Mesodermal cell (in vitro differentiated cells): ENCODE measurements at regions not wholly inside any gene's neighbourhood (a gene's known extent, or its start where the extent isn't known, plus 50 kb on each side); places are given as distances from the start of the nearest gene placed in this dataset.
"Not testable (repeated sequence)": the region's sequence is repeated elsewhere in the genome, so short reads cannot be mapped to it uniquely, and the experiment has no call there.

Source experiments
- H3K27ac ChIP-seq: 2 replicates; pipeline ENCODE4 v1.7.0; 2013; ENCODE audit warnings: mild to moderate bottlenecking, low read depth, low read length, moderate library complexity; ENCODE audit not compliant: severe bottlenecking
- H3K36me3 ChIP-seq: 2 replicates; pipeline ENCODE4 v1.7.1; 2013; ENCODE audit warnings: mild to moderate bottlenecking, low read length, moderate library complexity; ENCODE audit not compliant: control insufficient read depth, insufficient read depth
- H3K4me1 ChIP-seq: one replicate; pipeline ENCODE4 v1.7.1; 2013; ENCODE audit warnings: mild to moderate bottlenecking, low read length; ENCODE audit not compliant: insufficient read depth, control insufficient read depth, poor library complexity, severe bottlenecking
- H3K4me3 ChIP-seq: 2 replicates; pipeline ENCODE4 v1.7.0; 2013; ENCODE audit warnings: low read length, control low read depth, mild to moderate bottlenecking; ENCODE audit not compliant: insufficient read depth, poor library complexity, severe bottlenecking; ENCODE audit errors: extremely low read depth
- H3K9me3 ChIP-seq: 2 replicates; pipeline ENCODE4 v1.7.1; 2013; ENCODE audit warnings: mild to moderate bottlenecking, low read length, moderate library complexity; ENCODE audit not compliant: control insufficient read depth
- WGBS, 2 experiments: methylation state at CpG; one replicate each; pipeline ENCODE4 v1.1.5; 2013; ENCODE audit warnings: missing lambda C conversion rate in 2 of 2; ENCODE audit not compliant: insufficient coverage in 2 of 2; 5-methylcytosine and 5-hydroxymethylcytosine counted together

DNA sequence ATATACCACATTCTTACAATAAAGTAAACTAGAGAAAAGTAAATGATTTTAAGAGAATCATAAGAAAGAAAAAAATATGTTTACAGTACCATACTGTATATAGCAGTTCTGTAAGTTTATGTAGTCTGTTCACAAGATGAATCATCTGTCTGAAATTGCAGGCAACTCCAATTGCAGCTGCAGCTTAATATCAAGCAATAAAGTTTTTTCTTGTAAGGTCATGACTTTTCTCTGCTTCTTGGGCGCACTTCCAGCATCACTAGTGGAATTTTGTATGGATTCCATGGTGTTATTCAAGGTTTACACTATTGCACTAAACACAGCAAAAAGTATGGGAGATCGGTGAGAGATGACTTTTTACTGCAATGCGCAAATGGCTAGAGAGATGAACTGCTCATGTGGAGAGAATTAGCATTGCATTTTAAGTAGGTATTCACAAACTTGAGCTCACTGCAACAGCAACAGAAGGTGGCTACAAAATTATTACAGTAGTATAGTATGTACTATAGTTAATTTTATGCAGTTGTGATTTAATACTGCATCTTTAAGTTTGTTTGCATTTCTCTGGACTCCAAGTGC lies 445.4 kb upstream of the OR4E1 start:
- H3K9me3 ChIP-seq, result no peaks in the 10 kb centered on the region
- no peak overlapping the region for H3K27ac ChIP-seq
- H3K4me3 ChIP-seq, result no peak overlapping the region
- no peaks in the 10 kb centered on the region for H3K36me3 ChIP-seq
- WGBS, 2 experiments, result 92 to 100% methylated on average over 2 of the region's 3 CpGs
- H3K4me1 ChIP-seq, result no peaks in the 10 kb centered on the region

DNA sequence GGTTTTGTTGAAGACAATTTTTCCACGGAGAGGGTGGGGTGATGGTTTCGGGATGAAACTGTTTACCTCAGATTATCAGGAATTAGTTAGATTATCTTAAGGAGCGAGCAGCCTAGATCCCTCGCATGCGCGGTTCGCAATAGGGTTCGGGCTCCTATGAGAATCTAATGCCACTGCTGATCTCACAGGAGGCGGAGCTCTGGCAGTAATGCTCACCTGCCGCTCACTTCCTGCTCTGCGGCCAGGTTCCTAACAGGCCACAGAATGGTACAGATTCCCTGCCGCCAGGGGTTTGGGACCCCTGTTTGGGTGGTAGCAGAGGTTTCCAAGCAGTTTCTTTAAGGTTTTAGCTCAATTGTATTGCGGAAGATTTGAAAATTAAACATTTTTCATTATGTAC lies 439.8 kb upstream of the OR4E1 start:
- H3K4me1 ChIP-seq, result no peaks in the 10 kb centered on the region
- H3K27ac ChIP-seq, result no peak overlapping the region
- 88 to 96% methylated on average over 12 of the region's 13 CpGs for WGBS, 2 experiments
- H3K9me3 ChIP-seq, result no peaks in the 10 kb centered on the region
- no peaks in the 10 kb centered on the region for H3K36me3 ChIP-seq
- H3K4me3 ChIP-seq, result no peak overlapping the region

DNA sequence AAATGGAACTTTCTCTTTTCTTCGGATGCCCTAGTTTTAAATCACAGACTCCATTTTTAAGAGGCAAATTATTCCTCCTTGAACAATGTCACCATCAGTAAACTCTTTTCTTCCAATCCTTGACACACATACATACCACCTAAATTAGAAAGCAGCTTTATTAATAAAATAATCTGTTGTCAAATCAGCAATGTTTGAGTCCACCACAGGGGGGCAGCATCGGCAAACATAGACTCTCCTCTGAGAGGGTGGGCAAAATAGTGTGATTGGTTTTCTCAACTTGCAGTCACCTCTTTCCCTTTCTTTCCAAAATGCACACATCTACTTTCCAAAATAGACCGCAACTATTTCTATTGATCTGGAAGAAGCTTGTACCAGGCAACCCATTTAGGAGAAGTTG lies 438.4 kb upstream of the OR4E1 start:
- WGBS, 2 experiments, result 90% methylated on average over 1 of the region's 3 CpGs; no CpG with 5 or more reads in 1 of the 2 experiments
- Histone ChIP-seq H3K4me3 (no peak overlapping the region), H3K36me3 (no peaks in the 10 kb centered on the region), H3K27ac (no peak overlapping the region), H3K4me1 (no peaks in the 10 kb centered on the region), H3K9me3 (no peaks in the 10 kb centered on the region)

DNA sequence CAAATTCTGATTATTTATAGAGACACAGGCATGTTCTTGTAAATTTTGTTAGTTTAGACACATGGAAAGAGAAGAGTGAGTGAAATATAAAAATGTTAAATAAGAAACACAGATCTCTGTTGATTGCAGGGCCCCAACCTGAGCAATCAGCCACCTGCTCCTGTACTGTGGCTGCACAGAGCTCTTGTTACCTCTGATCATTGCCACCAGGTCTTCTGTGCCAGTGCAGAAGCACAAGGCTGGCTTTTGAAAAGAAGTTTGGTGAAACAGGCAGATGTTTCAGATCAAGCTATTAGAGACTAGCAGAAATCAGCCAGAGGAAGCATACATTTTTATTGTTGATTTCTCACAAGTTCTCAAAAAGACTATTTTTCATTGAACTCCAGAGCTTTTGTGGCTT lies 434.1 kb upstream of the OR4E1 start:
- Histone ChIP-seq H3K4me3 (no peak overlapping the region), H3K9me3 (no peaks in the 10 kb centered on the region), H3K36me3 (no peaks in the 10 kb centered on the region), H3K4me1 (no peaks in the 10 kb centered on the region), H3K27ac (no peak overlapping the region)

DNA sequence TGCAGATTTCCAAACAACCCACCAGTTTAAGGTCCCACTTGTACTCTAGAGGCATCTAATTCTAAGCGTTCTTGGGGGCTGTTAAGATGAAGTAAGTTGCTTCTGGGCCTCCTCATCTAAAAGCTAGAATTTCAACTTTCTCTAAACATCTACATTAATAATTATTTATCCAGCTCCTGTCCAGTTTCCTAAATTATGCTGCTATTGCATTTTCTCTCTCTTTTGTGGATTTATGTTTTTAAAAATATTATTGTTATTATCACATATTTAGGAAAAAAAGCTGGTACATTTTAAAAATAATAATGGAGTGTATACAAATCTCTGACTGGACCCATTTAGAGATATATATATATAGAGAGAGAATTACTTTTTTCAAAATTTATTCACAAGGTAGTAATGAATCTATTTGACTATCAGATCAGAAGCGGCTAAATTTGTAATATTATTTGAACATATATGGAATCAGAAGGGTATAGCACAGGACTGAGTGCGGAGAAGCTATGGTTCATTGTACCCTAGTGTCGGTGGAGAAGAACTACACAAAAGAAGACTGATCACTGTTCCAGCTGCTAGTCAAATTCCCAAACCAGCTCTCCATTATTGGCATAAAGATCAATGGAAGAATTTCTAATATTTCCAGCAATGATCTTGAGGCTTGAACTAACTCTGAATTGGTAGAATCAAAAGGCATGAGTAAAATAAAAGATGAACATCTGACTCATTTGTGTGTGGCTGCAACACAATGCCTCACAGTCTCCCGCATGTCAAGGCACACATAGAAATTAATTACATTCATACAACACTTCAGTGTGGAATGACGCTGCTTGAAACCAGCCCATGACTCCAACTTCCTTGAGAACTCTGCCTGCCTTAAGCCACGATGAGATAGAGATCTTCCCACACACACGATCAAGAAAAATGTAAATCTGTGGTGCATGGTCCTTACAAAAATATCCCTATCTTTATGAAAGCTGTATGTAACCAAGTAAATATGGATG lies 433.4 kb upstream of the OR4E1 start:
- WGBS, 2 experiments, result 69 to 92% methylated on average over 2 of the region's 8 CpGs
- H3K36me3 ChIP-seq, result no peaks in the 10 kb centered on the region
- no peaks in the 10 kb centered on the region for H3K4me1 ChIP-seq
- no peak overlapping the region for H3K4me3 ChIP-seq
- no peak overlapping the region for H3K27ac ChIP-seq
- H3K9me3 ChIP-seq, result no peaks in the 10 kb centered on the region

DNA sequence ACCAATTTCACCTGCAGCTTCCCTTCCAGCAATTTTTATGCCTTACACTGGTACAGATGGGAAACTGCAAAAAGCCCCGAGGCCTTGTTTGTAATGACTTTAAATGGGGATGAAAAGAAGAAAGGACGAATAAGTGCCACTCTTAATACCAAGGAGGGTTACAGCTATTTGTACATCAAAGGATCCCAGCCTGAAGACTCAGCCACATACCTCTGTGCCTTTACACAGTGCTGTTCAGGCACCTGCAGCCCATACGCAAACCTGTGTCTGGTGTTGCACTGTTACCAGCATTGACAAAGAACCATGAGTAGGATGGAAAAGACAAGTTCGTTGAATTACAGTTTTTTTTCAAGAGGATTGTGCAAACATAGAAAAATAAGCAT lies 432.0 kb upstream of the OR4E1 start:
- Histone ChIP-seq H3K9me3 (no peaks in the 10 kb centered on the region), H3K4me3 (no peak overlapping the region), H3K27ac (no peak overlapping the region), H3K36me3 (no peaks in the 10 kb centered on the region), H3K4me1 (no peaks in the 10 kb centered on the region)
- WGBS, 2 experiments, result 100% methylated on average over 1 of the region's 4 CpGs; no CpG with 5 or more reads in 1 of the 2 experiments

DNA sequence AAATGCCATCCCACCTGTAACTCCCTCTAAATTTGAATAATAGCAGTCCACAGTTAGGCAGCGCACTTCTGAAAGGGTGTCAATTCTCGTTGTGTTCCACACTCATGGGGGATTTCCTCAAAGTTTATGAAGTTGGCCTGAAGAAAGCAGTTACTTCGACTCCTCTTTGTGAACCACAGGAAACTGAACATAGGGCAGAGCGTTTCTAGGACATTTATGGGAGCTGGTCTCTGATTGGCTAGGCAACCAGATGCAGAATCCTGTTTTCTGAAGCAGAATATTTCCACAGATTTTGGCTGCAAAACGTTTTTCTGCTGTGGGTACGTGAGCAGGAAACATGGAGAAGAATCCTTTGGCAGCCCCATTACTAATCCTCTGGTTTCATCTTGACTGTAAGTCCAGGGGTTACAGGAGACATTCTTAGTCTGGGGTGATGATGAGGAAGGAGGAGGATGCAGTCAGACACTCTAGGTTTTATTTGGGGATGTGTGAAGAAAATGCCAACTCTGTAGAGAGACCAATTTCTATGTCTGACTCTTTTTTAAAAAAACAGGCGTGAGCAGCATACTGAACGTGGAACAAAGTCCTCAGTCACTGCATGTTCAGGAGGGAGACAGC lies 431.5 kb upstream of the OR4E1 start:
- Histone ChIP-seq H3K4me1 (no peaks in the 10 kb centered on the region), H3K4me3 (no peak overlapping the region), H3K27ac (no peak overlapping the region), H3K36me3 (no peaks in the 10 kb centered on the region), H3K9me3 (no peaks in the 10 kb centered on the region)
- WGBS, 2 experiments, result 63 to 78% methylated on average over 6 to 8 of the region's 8 CpGs

DNA sequence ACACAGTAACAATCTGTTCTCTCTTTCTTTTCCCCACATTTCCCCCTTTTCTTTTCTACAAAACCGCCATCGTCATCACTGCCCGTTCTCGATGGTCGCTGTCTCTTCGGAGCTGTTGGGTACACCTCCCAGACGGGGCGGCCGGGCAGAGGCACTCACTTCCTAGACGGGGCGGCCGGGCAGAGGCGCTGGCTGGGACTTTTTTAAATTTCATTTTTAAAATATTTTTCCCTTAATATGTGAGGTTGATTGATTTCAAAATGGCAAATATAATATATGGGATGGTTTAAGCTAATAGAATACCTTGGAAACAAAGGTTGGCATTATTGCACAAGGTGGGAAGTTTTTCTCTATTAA lies 427.1 kb upstream of the OR4E1 start:
- H3K4me3 ChIP-seq, H3K36me3 ChIP-seq, H3K9me3 ChIP-seq, H3K27ac ChIP-seq, H3K4me1 ChIP-seq: not testable (repeated sequence)
- 93% methylated on average over 6 to 9 of the region's 13 CpGs for WGBS, 2 experiments

DNA sequence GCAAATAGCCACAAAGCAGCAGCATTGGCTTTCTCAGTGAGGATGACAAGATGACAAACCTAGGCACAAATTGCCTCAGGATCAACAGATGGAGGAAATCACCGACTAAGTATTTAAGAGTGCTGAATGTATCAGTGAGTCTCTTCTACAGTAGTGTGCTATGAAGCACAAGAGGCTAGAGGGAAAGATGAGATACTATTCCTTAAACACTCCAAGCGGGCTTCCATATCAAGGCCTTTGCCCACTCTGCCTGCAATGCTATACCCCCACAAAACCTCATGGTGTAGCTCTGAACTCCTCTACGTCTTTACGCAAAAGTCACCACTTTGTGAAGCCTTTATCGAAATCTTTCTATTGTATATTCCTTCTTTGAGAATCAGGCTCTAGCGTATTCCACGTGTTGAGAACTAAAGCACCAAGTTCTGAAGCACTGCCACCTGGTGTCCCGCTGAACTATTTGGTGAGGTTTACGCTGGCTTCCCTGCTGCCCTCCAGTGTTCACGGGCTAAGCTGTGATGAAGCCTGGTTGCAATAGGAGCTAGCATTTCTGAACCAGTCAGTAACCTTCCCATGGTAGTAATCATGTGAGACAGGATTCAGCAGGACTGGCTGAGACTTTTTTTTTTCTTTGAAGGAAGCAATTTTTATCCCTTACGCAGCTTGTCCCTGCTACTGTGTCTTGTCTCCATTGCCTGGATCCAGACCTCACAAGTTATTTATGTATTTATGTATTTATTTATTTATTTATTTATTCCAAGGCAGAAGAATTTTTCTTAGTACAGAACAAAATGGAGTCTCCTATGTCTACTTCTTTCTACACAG lies 426.5 kb upstream of the OR4E1 start:
- Histone ChIP-seq H3K9me3 (no peaks in the 10 kb centered on the region), H3K36me3 (no peaks in the 10 kb centered on the region), H3K27ac (no peak overlapping the region), H3K4me3 (no peak overlapping the region), H3K4me1 (no peaks in the 10 kb centered on the region)
- WGBS, 2 experiments, result 32 to 42% methylated on average over 7 to 10 of the region's 11 CpGs

DNA sequence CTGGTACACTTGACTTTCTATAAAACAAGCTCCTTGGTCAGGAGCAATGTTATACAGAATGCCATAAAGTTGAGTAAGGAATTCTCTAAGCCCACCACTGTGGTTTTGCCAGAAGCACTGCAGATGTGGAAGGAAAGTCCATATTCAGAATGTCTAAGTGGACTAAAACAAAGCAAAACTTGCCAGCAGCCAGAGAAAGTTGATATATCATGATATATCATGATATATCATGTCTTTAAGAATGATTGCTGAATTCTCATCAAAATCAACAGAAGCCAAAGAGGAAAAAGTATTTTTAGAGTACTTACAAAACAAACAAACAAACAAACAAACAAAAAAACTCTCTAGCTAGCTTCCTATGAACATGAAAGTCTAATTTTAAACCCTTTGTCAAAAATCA lies 424.8 kb upstream of the OR4E1 start:
- no peaks in the 10 kb centered on the region for H3K9me3 ChIP-seq
- H3K27ac ChIP-seq, result no peak overlapping the region
- H3K36me3 ChIP-seq, result no peaks in the 10 kb centered on the region
- no peaks in the 10 kb centered on the region for H3K4me1 ChIP-seq
- H3K4me3 ChIP-seq, result no peak overlapping the region
